ENCODE measurements at regions not wholly inside any gene's neighbourhood (a gene's known extent, or its start where the extent isn't known, plus 50 kb on each side); places are given as distances from the start of the nearest gene placed in this dataset.

- TF ChIP-seq CTCF (IDR thresholded peaks at IDR 0.05; ENCODE audit: insufficient read depth, low read depth, low read length, missing control alignments): no peak
- H3K4me3 ChIP-seq (ENCODE audit: low read length): no peak overlapping the region
- no peak for DNase-seq (ENCODE audit: low read depth)
Measured at GRCh38 chr10:2957785-2958184, 109.6 kb upstream of the PFKP start.

GRCh38 chr10:2955064-2955463 is 112.3 kb upstream of the PFKP start:
- no peak for TF ChIP-seq CTCF (IDR thresholded peaks at IDR 0.05; ENCODE audit: insufficient read depth, low read depth, low read length, missing control alignments)
- H3K4me3 ChIP-seq (ENCODE audit: low read length): no peak overlapping the region
- DNase-seq (ENCODE audit: low read depth): no peak

- H3K4me3 ChIP-seq (ENCODE audit: low read length): no peak overlapping the region
- TF ChIP-seq CTCF (IDR thresholded peaks at IDR 0.05; ENCODE audit: insufficient read depth, low read depth, low read length, missing control alignments): no peak
- DNase-seq (ENCODE audit: low read depth): peak; percentile 8
Measured at GRCh38 chr10:2953495-2953894, 113.9 kb upstream of the PFKP start.

- no peak for TF ChIP-seq CTCF (IDR thresholded peaks at IDR 0.05; ENCODE audit: insufficient read depth, low read depth, low read length, missing control alignments)
- no peak overlapping the region for H3K4me3 ChIP-seq (ENCODE audit: low read length)
- DNase-seq (ENCODE audit: low read depth): no peak
Measured at GRCh38 chr10:2951235-2951835, 116.0 kb upstream of the PFKP start.

GRCh38 chr10:2950546-2950945 is 116.8 kb upstream of the PFKP start:
- DNase-seq (ENCODE audit: low read depth): no peak
- no peak overlapping the region for H3K4me3 ChIP-seq (ENCODE audit: low read length)
- no peak for TF ChIP-seq CTCF (IDR thresholded peaks at IDR 0.05; ENCODE audit: insufficient read depth, low read depth, low read length, missing control alignments)

GRCh38 chr10:2949948-2950354 is 117.4 kb upstream of the PFKP start:
- no peak for TF ChIP-seq CTCF (IDR thresholded peaks at IDR 0.05; ENCODE audit: insufficient read depth, low read depth, low read length, missing control alignments)
- peak; percentile 42 for DNase-seq (ENCODE audit: low read depth)
- H3K4me3 ChIP-seq (ENCODE audit: low read length): no peak overlapping the region

GRCh38 chr10:2949221-2949947 is 118.0 kb upstream of the PFKP start:
- DNase-seq (ENCODE audit: low read depth): no peak
- TF ChIP-seq CTCF (IDR thresholded peaks at IDR 0.05; ENCODE audit: insufficient read depth, low read depth, low read length, missing control alignments): no peak
- H3K4me3 ChIP-seq (ENCODE audit: low read length): no peak overlapping the region

All from epithelial cell of esophagus (primary cell).